ENCODE measurements at regions not wholly inside any gene's neighbourhood (a gene's known extent, or its start where the extent isn't known, plus 50 kb on each side); places are given as distances from the start of the nearest gene placed in this dataset.

GRCh38 chr1:181327796-181328195 lies 155.5 kb upstream of the CACNA1E start:
- no peak for DNase-seq (ENCODE audit: low read depth)

GRCh38 chr1:181334724-181335123 lies 148.6 kb upstream of the CACNA1E start:
- DNase-seq (ENCODE audit: low read depth), result no peak

DNA sequence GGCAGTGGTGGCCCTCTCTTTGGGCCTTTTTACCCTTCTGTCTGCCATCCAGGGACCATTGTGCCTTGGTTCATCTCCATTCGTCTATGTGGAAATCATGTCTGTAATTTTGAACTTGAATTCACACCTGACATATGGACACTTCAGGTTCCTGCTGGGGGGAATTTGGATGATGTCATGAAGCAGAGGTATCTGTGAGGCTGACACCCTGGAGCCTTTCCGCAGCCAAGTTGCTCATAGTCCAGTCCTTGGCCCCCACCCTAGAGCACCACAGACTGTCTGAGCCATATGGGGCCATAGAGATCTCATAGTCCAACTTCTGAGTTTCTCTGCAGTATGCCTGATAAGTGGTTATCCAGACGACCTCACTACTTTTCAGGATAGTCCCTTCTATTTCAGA lies 147.7 kb upstream of the CACNA1E start:
- DNase-seq (ENCODE audit: low read depth), result no peak

DNA sequence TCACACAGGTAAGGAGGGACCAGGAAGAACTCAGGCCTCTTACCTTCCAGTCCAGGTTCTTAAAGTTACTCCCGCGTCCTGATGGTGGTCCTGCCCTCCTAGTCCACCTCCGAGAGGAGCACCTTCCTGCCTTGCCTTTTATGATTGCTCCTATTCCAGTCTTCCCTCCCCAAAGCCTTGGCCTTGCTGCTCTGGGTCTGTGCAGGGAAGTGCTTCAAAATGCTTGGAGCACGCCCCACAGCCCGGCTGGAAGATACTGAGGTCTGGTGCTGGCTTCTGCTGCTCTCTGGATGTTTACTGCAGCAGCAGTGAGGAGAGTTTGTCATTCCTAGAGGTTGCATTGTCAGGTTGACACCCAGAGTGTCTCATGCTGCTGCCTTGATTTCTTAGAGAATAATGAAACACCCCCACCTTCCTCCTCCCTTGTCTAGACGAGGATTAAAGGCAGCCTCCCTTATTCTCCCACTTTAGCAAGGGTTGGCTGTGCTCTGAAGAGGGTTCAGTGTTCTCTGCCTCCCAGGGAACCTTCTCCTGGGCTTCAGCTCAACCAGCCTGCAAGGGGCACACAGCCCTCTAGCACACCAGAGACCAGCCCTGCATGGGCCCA lies 142.2 kb upstream of the CACNA1E start:
- DNase-seq (ENCODE audit: low read depth), result no peak

- DNase-seq (ENCODE audit: low read depth), result no peak
Measured at GRCh38 chr1:181344091-181344490, 139.2 kb upstream of the CACNA1E start.

DNA sequence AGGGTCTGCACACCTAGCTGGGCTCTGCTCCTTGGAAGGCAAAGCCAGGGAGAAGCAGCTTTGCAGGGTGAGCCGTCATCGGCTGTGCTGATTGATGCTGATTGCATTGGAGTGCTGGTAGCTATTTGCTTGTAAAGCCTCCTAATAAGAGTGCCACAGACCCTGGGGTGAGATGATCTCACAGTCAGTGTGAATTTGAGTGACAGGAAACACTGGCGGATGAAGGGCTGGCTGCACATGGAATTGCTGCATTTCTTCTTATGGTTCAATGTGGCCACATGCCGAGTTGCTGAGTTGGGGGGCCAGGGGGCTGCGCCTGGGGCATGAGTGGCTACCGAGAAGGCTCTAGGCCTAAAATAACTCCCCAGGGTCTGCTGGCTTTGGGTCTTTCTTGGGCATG lies 138.2 kb upstream of the CACNA1E start:
- DNase-seq (ENCODE audit: low read depth), result no peak

DNA sequence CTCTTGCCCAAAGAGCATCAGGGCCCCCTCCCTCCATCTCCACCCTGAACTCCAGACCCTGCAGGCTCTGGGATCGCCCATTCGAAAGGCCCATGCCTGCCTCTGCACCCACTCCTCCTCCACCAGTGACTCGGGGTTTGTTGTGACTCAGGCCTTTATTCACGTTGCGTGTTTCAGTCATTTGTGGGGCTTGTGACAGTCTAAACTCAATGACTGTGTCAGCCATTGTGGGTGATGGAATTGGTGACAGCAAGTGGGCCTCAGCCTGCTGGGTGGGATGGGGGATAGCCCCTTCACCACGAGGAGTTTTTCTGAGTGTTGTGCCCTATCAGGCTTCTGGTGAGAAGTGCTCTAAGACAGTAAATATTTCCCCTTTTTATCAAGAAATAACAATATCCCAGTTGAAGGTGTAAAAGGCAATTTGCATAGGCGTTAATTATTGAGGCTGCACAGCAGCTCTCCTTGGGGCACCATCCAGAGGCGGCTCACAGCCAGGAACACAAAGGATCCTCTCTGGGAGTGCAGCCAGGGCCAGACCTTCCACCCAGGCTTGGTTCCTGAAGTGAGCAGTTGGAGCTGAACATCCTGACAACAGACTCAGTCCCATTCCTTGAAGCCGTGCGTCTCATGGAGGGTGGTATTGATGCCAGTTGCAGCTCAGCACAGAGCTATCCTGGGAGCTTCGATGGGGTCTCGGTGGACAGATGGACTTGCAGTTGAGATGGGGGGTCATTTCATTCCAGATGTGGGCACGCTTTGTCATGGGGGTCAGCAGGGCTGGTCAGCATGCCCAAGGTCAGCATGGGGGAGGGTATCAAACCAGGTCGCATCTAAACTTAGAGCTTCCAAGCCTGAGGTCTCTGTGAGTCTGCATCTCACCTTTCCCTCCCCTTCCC lies 135.6 kb upstream of the CACNA1E start:
- no peak for DNase-seq (ENCODE audit: low read depth)

DNA sequence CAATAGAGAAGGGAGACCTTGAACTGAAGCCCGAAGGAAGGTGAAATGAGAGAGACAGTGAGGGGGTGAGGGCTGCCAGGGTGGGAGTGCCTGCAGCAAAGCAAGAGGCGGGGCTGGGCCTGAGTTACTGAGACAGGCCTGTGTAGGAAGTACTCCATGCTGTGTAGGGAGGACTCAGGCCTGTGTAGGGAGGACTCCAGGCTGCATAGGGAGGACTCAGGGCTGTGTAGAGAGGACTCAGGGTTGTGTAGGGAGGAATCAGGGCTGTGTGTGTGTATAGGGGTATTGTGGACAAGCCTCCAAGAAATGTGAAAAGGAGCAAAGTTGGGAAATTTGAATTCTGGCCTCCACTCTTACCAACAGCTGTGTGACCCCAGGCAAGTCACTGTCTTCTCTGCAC lies 133.8 kb upstream of the CACNA1E start:
- no peak for DNase-seq (ENCODE audit: low read depth)

GRCh38 chr1:181350131-181350530 lies 133.2 kb upstream of the CACNA1E start:
- DNase-seq (ENCODE audit: low read depth), result no peak

DNA sequence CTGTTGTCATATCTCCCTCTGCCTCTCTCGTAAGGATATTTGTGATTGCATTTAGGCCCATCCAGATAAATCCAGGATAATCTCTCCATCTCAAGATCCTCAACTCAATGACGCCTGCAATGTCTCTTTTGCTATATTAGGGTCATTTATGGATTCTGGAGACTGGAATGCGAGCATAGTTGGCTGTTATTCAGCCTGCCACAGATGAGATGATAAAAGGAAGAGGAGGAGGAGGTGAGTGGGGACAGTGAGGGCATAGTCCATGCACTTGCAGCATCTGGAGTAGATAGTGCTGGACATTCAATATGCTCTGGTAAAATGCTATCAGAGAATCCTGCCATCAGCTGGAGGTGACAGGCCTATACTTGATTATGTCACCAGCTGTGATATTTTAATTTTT lies 131.6 kb upstream of the CACNA1E start:
- no peak for DNase-seq (ENCODE audit: low read depth)

- DNase-seq (ENCODE audit: low read depth), result no peak
Measured at GRCh38 chr1:181352695-181353094, 130.6 kb upstream of the CACNA1E start.

GRCh38 chr1:181353526-181353925 lies 129.8 kb upstream of the CACNA1E start:
- DNase-seq (ENCODE audit: low read depth), result no peak

DNA sequence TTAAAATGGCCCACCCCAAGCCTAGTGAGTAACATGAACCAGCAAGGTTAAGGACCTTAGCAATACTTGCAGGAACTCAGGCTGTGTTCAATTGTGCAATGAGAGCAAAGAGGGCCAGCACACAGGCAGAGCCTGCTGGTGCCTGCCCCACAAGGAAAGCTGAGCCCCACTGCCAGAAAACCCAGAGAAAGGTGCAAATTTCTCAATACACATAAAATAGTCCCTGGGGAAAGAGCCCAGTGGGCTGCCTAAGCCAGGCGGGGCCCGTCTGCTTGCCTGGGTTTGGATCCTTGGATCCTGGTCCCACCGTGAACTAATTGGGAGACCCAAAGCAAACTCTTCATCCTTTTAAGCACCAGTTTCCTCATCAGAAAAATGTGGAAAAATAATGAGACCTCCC lies 128.5 kb upstream of the CACNA1E start:
- DNase-seq (ENCODE audit: low read depth), result no peak

DNA sequence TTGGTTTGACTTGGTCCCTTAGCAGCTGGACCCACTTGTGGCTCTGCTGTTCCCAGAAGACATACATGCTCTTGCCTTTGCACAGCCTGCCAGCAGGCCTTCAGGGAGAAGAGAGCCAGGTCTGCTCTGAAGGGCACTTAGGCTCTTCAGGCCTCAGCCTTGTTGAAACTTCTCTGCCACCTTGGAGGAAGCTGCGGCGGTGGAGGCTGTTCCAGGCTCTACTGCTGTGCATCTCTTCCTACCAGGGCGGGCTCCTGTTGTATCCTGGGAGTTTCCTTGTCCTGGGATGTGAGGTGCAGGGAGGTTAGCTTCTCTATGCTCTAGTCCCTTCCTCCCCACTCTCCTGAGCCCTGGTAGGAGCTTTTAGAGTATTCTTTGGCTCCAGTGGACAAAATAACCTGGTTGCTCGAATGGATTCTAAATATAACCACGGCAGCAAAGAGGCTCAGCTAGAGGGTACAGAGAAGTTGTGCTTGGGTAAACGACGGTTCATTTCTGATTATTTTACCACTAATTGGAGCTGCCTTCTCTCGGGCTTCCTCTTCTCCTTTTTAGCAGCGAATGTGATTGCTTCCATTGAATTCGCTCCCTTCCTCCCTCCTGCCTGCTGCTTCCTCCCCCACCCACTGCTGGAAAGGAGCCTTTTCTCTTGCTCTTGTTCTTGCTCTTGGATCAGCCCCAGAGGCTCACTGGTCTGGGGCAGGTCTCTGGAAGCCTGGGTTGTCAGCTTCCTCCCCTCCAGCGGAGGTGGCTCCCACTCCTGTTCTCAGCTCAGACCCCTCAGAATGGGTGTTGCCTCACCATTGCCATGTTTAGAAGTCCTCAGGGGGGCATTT lies 126.6 kb upstream of the CACNA1E start:
- no peak for DNase-seq (ENCODE audit: low read depth)

DNA sequence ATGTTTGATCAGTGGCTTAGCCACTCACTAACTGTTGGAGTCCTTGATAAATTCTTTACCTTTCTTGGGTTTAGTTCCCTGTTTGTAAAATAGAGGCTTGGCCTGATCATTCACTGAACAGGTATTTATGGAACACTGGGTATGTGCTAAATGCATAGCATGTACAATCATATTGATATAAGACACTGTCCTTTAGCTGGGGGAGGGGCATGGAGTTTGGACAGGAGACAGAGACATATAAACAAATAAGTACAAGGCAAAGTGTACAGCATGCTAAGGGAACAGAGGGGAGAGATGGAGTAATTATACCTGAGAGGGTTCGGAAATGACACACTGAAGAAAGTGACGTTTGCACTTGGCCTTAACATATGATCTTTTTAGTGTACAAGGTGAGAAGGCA lies 124.3 kb upstream of the CACNA1E start:
- DNase-seq (ENCODE audit: low read depth), result no peak

GRCh38 chr1:181364801-181365200 lies 118.5 kb upstream of the CACNA1E start:
- DNase-seq (ENCODE audit: low read depth), result no peak

GRCh38 chr1:181366910-181367309 lies 116.4 kb upstream of the CACNA1E start:
- DNase-seq (ENCODE audit: low read depth), result no peak

GRCh38 chr1:181369416-181369815 lies 113.9 kb upstream of the CACNA1E start:
- no peak for DNase-seq (ENCODE audit: low read depth)

DNA sequence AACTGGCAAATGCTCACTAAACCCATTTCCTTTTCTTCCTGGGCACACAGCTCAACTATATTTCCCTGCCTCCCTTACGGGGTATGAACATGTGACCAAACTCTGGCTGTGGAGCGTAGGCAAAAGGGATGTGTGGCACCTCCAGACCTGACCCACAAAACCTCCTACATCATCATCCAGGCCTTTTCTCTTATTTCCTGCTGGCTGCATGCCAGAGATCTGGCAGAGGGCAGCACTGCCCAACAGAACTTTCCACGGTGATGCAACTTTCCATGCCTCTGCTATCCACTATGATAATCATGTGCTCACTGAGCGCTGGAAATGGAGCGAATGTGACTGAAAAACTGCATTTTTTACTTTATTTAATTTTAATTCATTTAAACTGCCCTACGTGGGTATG lies 99.6 kb upstream of the CACNA1E start:
- no peak for DNase-seq (ENCODE audit: low read depth)

DNA sequence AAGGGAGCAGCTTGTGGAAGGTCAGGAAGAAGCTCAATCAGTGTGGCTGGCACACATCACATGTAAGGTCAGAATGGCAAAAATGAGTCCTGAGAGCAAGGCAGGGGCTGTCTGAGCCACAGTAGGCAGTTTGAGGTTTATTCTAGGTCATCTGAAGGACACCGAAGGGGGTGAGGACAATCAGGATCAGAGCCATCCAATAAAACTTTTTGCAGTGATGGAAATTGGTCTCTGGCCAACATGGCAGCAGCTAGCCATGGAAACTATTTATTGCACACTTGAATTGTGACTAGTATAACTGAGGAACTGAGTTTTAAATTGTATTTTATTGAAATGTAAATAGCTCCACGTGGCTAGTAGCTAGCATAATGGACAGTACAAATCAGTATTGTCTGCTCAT lies 97.0 kb upstream of the CACNA1E start:
- no peak for DNase-seq (ENCODE audit: low read depth)

DNA sequence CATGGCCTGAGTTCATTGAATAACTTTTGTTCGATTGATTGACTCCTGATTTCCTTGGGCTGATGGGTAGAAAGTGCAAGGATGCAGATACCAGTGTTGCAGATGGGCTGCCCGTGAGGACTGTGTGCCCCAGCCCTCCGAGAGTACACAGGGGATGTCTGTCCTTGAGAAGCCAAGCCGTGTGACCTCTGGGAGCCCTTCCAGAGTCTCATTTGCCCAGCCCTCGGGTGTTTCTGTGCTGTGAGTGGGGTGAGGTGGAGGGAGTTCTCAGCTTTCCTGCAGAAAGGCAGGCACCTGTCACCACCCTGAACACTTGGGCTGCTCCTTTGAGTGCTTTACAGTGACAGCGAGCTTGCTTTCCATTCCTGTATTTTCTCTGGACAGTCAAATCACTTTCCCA lies 96.4 kb upstream of the CACNA1E start:
- no peak for DNase-seq (ENCODE audit: low read depth)

- no peak for DNase-seq (ENCODE audit: low read depth)
Measured at GRCh38 chr1:181387702-181388101, 95.6 kb upstream of the CACNA1E start.

All from fibroblast of the conjunctiva (primary cell).